ENCODE measurements at regions not wholly inside any gene's neighbourhood (a gene's known extent, or its start where the extent isn't known, plus 50 kb on each side); places are given as distances from the start of the nearest gene placed in this dataset. TPM values are rescaled to one million over a fixed set of nuclear protein-coding genes. Genes with fewer than 3 reads are reported as not detected.

GRCh38 chr5:163385271-163385670, 52.1 kb upstream of the CCNG1 start:
- DNase-seq (ENCODE audit: low read depth) = peak; percentile 94
- H3K4me3 ChIP-seq (ENCODE audit: low read depth, low read length) = no peak overlapping the region
- no peak for TF ChIP-seq CTCF (IDR thresholded peaks at IDR 0.05; ENCODE audit: insufficient read depth, low read length)

- no peak for DNase-seq (ENCODE audit: low read depth)
- TF ChIP-seq CTCF (IDR thresholded peaks at IDR 0.05; ENCODE audit: insufficient read depth, low read length) = no peak
- no peak overlapping the region for H3K4me3 ChIP-seq (ENCODE audit: low read depth, low read length)
These were observed 51.6 kb upstream of the CCNG1 start for GRCh38 chr5:163385824-163386223.

- TF ChIP-seq CTCF (IDR thresholded peaks at IDR 0.05; ENCODE audit: insufficient read depth, low read length) = no peak
- H3K4me3 ChIP-seq (ENCODE audit: low read depth, low read length) = no peak overlapping the region
- DNase-seq (ENCODE audit: low read depth) = no peak
These were observed 51.0 kb upstream of the CCNG1 start for GRCh38 chr5:163386352-163386751.

- TF ChIP-seq CTCF (IDR thresholded peaks at IDR 0.05; ENCODE audit: insufficient read depth, low read length) = no peak
- H3K4me3 ChIP-seq (ENCODE audit: low read depth, low read length) = no peak overlapping the region
- no peak for DNase-seq (ENCODE audit: low read depth)
These were observed 49.6 kb upstream of the CCNG1 start for GRCh38 chr5:163387589-163388343.

Small RNAs in the stretch of these regions (small RNA-seq; reads per million reads assigned to genes)
- not detected for gene RNU6-164P
